ENCODE measurements at regions not wholly inside any gene's neighbourhood (a gene's known extent, or its start where the extent isn't known, plus 50 kb on each side); places are given as distances from the start of the nearest gene placed in this dataset.

DNA sequence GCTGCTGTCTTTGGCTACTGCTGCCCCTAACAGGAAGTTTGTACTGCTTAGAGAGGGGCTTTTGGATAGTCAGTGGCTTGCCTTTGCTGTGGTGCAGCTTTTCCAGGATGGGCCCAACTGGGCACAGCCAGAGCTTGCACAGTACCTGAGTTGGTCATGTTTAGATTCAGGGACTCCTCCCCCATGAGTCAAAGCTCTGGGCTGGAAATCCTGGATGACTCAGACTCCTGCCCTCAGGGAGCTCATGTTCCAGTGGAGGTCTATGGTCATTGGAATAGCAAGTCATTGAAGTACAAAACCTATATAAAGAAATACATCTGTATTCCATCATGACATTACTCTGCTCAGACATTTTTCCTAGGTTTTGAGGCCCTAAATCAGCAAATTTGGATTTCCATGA, 66.7 kb upstream of the PJA1 start:
- H3K4me3 ChIP-seq, result no peak overlapping the region
- no peak for TF ChIP-seq POLR2A (IDR thresholded peaks at IDR 0.05)
- no peak for TF ChIP-seq CTCF (IDR thresholded peaks at IDR 0.05 in 8 of 11, conservative IDR thresholded peaks at IDR 0.05 in 3 of 11)
- TF ChIP-seq POLR2AphosphoS5 (IDR thresholded peaks at IDR 0.05), result no peak
- no peaks in the 10 kb centered on the region for H3K4me1 ChIP-seq
- no peaks in the 10 kb centered on the region for H3K36me3 ChIP-seq
- peaks cover 0 to 4% (median 0%) of the 10 kb centered on the region in 7 donors for H3K27me3 ChIP-seq (replicated peaks in 1 of 7)
- H3K27ac ChIP-seq, result no peak overlapping the region
- intact Hi-C loops (cut with DNase I; ENCODE audit: low total_unique reads), result no loop called here
- DNase-seq, result no peak
- H3K9me3 ChIP-seq, result no peaks in the 10 kb centered on the region

DNA sequence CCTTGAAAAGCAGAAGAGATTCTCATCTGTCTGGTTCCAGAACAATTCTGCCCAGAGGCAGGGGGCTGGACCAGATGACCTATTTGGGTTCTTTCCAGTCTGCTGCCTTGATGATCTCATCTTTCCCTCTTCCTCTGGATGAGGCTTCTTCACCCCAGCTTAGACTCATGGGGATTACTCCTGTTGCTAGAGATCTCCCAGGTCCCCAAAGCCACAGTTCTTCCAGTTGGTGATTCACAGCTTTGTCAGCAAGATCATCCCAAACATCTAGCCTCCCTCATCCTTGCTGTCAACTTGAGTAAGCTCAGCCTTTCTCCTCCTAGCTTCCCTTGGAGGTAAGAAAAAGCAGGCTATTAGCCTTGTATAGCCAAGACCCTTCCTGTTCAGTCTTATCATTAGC, 64.2 kb upstream of the PJA1 start:
- no peak for TF ChIP-seq CTCF (IDR thresholded peaks at IDR 0.05 in 8 of 11, conservative IDR thresholded peaks at IDR 0.05 in 3 of 11)
- TF ChIP-seq POLR2AphosphoS5 (IDR thresholded peaks at IDR 0.05), result no peak
- DNase-seq, result no peak
- intact Hi-C loops (cut with DNase I; ENCODE audit: low total_unique reads), result no loop called here
- Histone ChIP-seq H3K9me3 (no peaks in the 10 kb centered on the region), H3K4me1 (no peaks in the 10 kb centered on the region), H3K36me3 (no peaks in the 10 kb centered on the region), H3K27ac (no peak overlapping the region), H3K4me3 (no peak overlapping the region), H3K27me3 (replicated peaks in 1 of 7) (peaks cover 0 to 5% (median 0%) of the 10 kb centered on the region in 7 donors)

- H3K27me3 ChIP-seq (replicated peaks in 1 of 7), result peaks cover 0 to 5% (median 0%) of the 10 kb centered on the region in 7 donors
- H3K4me1 ChIP-seq, result no peaks in the 10 kb centered on the region
- no peak for DNase-seq
- 73 to 91% (median 87%) methylated on average over 4 of the region's 4 CpGs for WGBS, 5 donors
- H3K27ac ChIP-seq, result no peak overlapping the region
- intact Hi-C loops (cut with DNase I; ENCODE audit: low total_unique reads), result no loop called here
- no peaks in the 10 kb centered on the region for H3K36me3 ChIP-seq
- no peak for TF ChIP-seq CTCF (IDR thresholded peaks at IDR 0.05 in 8 of 11, conservative IDR thresholded peaks at IDR 0.05 in 3 of 11)
- no peak for TF ChIP-seq POLR2AphosphoS5 (IDR thresholded peaks at IDR 0.05)
- TF ChIP-seq POLR2A (IDR thresholded peaks at IDR 0.05), result no peak
- no peak overlapping the region for H3K4me3 ChIP-seq
- no peaks in the 10 kb centered on the region for H3K9me3 ChIP-seq
These were observed 63.5 kb upstream of the PJA1 start for GRCh38 chrX:69228732-69229131.

DNA sequence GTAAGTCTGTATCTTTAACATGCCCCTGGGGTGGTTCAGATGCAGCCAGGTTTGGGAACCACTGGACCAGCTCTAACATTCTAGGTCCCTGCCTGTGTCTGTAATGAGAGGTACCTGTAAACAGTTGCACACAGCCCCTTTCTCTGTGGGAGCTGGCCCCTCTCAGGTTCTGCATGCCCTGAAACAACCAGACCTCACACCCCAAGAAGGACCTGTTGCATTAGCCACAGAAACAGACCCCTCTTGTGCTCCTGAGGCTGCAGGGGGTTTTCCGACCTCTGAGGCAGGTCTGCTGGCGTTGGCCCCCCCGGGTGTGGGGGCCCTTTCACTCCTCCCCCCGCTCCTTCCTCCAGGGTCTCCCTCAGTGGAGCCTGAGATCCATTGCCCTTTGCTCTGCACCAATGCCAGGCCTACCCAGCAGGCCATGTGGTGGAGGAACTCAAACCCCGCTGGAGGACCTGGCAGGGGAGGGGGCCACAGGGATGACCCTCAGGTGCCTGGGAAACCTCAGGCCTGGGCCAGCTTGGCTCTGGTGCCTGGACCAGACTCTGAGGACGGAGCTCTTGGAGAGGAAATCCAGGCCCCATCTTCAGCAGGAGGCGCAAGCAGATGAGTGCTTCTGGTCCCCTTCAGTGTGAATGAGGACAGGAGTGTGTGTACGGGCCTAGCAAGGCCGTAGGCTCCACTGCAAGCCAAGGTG, 61.4 kb upstream of the PJA1 start:
- Histone ChIP-seq H3K27ac (no peak overlapping the region), H3K27me3 (replicated peaks in 1 of 7) (peaks cover 0 to 20% (median 4%) of the 10 kb centered on the region in 7 donors), H3K4me3 (no peak overlapping the region), H3K9me3 (no peaks in the 10 kb centered on the region), H3K36me3 (no peaks in the 10 kb centered on the region), H3K4me1 (peaks cover 0 to 6% (median 0%) of the 10 kb centered on the region in 6 donors)
- TF ChIP-seq POLR2AphosphoS5 (IDR thresholded peaks at IDR 0.05) (no peak), POLR2A (IDR thresholded peaks at IDR 0.05) (no peak), CTCF (IDR thresholded peaks at IDR 0.05 in 8 of 11, conservative IDR thresholded peaks at IDR 0.05 in 3 of 11) (no peak)
- no peak for DNase-seq
- WGBS, 5 donors, result 68 to 100% (median 87%) methylated on average over 2 to 9 of the region's 9 CpGs
- intact Hi-C loops (cut with DNase I; ENCODE audit: low total_unique reads), result no loop called here
